ENCODE measurements at regions not wholly inside any gene's neighbourhood (a gene's known extent, or its start where the extent isn't known, plus 50 kb on each side); places are given as distances from the start of the nearest gene placed in this dataset.

DNA sequence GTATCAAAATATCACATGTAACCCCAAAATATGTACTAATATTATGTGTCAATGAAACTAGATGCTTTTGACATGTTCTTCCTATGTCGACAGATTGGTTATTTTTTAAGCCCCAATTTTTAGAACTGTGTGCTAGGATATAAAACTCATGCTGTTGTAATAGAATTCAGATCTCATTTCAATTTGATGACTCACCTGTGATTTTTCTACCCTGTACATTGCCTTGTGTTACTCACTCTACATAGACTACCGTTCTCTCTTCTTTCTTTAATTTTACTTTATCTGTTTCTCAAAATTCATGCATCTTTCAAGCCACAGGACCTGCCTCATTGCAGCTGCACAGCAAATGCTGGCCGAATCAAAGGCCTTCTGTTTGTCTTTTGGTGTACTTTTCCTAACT lies 284.5 kb downstream of the MAT2B start:
- no peak for DNase-seq
- intact Hi-C loops (cut with DNase I), result no loop called here
- H3K27me3 ChIP-seq, result no peaks in the 10 kb centered on the region
- H3K27ac ChIP-seq, result no peak overlapping the region
- no peaks in the 10 kb centered on the region for H3K9me3 ChIP-seq
- no peaks in the 10 kb centered on the region for H3K4me1 ChIP-seq
- 85 to 86% methylated on average over 3 of the region's 3 CpGs for WGBS, 2 donors
- TF ChIP-seq CTCF (IDR thresholded peaks at IDR 0.05) (no peak), POLR2A (IDR thresholded peaks at IDR 0.05) (no peak)
- H3K4me3 ChIP-seq (replicated peaks in 1 of 3), result no peak overlapping the region
- H3K36me3 ChIP-seq, result no peaks in the 10 kb centered on the region

GRCh38 chr5:163790497-163790896 lies 285.1 kb downstream of the MAT2B start:
- no peak for DNase-seq
- TF ChIP-seq POLR2A (IDR thresholded peaks at IDR 0.05), result no peak
- no peak for TF ChIP-seq CTCF (IDR thresholded peaks at IDR 0.05)
- H3K4me3 ChIP-seq (replicated peaks in 1 of 3), result no peak overlapping the region
- H3K36me3 ChIP-seq, result no peaks in the 10 kb centered on the region
- no peaks in the 10 kb centered on the region for H3K9me3 ChIP-seq
- no peak overlapping the region for H3K27ac ChIP-seq
- WGBS, 2 donors, result 87 to 90% methylated on average over 2 of the region's 2 CpGs
- H3K4me1 ChIP-seq, result no peaks in the 10 kb centered on the region
- H3K27me3 ChIP-seq, result no peaks in the 10 kb centered on the region
- intact Hi-C loops (cut with DNase I), result no loop called here

GRCh38 chr5:163794993-163795392 lies 289.6 kb downstream of the MAT2B start:
- no peaks in the 10 kb centered on the region for H3K27me3 ChIP-seq
- H3K36me3 ChIP-seq, result no peaks in the 10 kb centered on the region
- intact Hi-C loops (cut with DNase I), result no loop called here
- DNase-seq, result no peak
- H3K27ac ChIP-seq, result no peak overlapping the region
- 92 to 96% methylated on average over 2 of the region's 2 CpGs for WGBS, 2 donors
- no peak overlapping the region for H3K4me3 ChIP-seq (replicated peaks in 1 of 3)
- TF ChIP-seq CTCF (IDR thresholded peaks at IDR 0.05) (no peak), POLR2A (IDR thresholded peaks at IDR 0.05) (no peak)
- H3K9me3 ChIP-seq, result no peaks in the 10 kb centered on the region
- no peaks in the 10 kb centered on the region for H3K4me1 ChIP-seq

GRCh38 chr5:163807781-163808180 lies 302.4 kb downstream of the MAT2B start:
- 70 to 82% methylated on average over 2 of the region's 2 CpGs for WGBS, 2 donors
- DNase-seq, result no peak
- intact Hi-C loops (cut with DNase I), result no loop called here

DNA sequence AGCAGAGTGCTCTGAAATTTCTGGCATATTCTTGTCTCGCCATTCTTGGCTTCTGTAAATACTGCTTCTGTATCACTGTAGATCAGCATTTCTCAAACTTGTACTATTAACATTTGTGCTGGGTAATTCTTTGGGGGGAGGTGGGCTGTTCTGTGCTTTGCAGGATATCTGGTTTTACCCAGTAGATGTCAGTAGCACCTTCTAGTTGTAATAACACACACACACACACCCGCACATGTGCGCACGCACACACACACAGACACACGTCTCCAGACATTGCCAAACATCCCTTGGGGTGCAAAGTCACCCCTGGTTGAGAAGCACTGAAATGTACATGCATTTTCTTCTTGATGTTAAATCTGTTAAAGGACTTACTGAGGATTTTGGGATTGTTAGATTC lies 304.1 kb downstream of the MAT2B start:
- Histone ChIP-seq H3K27ac (no peak overlapping the region), H3K27me3 (no peaks in the 10 kb centered on the region), H3K36me3 (no peaks in the 10 kb centered on the region), H3K4me3 (replicated peaks in 1 of 3) (no peak overlapping the region), H3K4me1 (no peaks in the 10 kb centered on the region), H3K9me3 (no peaks in the 10 kb centered on the region)
- no peak for DNase-seq
- 68 to 70% methylated on average over 5 of the region's 5 CpGs for WGBS, 2 donors
- TF ChIP-seq POLR2A (IDR thresholded peaks at IDR 0.05) (no peak), CTCF (IDR thresholded peaks at IDR 0.05) (no peak)
- intact Hi-C loops (cut with DNase I), result no loop called here

More at GRCh38 chr5:163807781-163808180, 302.4 kb downstream of the MAT2B start:
- Histone ChIP-seq H3K36me3 (no peaks in the 10 kb centered on the region), H3K27me3 (no peaks in the 10 kb centered on the region), H3K4me3 (replicated peaks in 1 of 3) (no peak overlapping the region), H3K4me1 (no peaks in the 10 kb centered on the region), H3K27ac (no peak overlapping the region), H3K9me3 (no peaks in the 10 kb centered on the region)
- TF ChIP-seq POLR2A (IDR thresholded peaks at IDR 0.05) (no peak), CTCF (IDR thresholded peaks at IDR 0.05) (no peak)

All from thyroid gland (tissue), 4 donors.